ENCODE measurements at regions not wholly inside any gene's neighbourhood (a gene's known extent, or its start where the extent isn't known, plus 50 kb on each side); places are given as distances from the start of the nearest gene placed in this dataset.

GRCh38 chr5:145014109-145014508 is 821.0 kb downstream of the PRELID2 start (continued):
- TF ChIP-seq ZNF660 (CRISPR knock-in tag; IDR thresholded peaks at IDR 0.05; ENCODE audit: borderline replicate concordance, low read depth): no peak
- TF ChIP-seq HHEX (CRISPR knock-in tag; IDR thresholded peaks at IDR 0.05): no peak
- no peak for TF ChIP-seq CREB1 (IDR thresholded peaks at IDR 0.05)
- no peak for TF ChIP-seq CREB1 (CRISPR knock-in tag; IDR thresholded peaks at IDR 0.05)
- TF ChIP-seq ZNF232 (CRISPR knock-in tag; IDR thresholded peaks at IDR 0.05; ENCODE audit: borderline replicate concordance): no peak
- TF ChIP-seq STAT6 (CRISPR knock-in tag; IDR thresholded peaks at IDR 0.05; ENCODE audit: borderline replicate concordance): no peak
- no peak for TF ChIP-seq ZNF558 (CRISPR knock-in tag; IDR thresholded peaks at IDR 0.05; ENCODE audit: borderline replicate concordance)
- no peak for TF ChIP-seq KDM1A (CRISPR knock-in tag; IDR thresholded peaks at IDR 0.05)

GRCh38 chr5:145010834-145011233 is 824.3 kb downstream of the PRELID2 start:
- no TSS peak for BruUV-seq (replicated peaks)
- ChIA-PET POLR2A (no interaction called here), CTCF (ENCODE audit: low intra/inter-chr PET ratio, low total read pairs) (no interaction called here)
- H3K4me1 ChIP-seq (ENCODE audit: insufficient read depth, low read length): no peaks in the 10 kb centered on the region
- no peak overlapping the region for H3K9ac ChIP-seq (ENCODE audit: insufficient read depth, low read depth, low read length)
- no peaks in the 10 kb centered on the region for H3K36me3 ChIP-seq (replicated peaks in 1 of 2; ENCODE audit: control insufficient read depth in 1 of 2, insufficient read depth in 2 of 2, low read length in 2 of 2)
- no peaks in the 10 kb centered on the region for H4K20me1 ChIP-seq (ENCODE audit: insufficient read depth, low read length)
- no peak for TF ChIP-seq SMC3 (IDR thresholded peaks at IDR 0.05; ENCODE audit: low read length)
- no peak for TF ChIP-seq ZNF737 (CRISPR knock-in tag; IDR thresholded peaks at IDR 0.05; ENCODE audit: borderline replicate concordance)
- no peak for TF ChIP-seq MIER3 (CRISPR knock-in tag; IDR thresholded peaks at IDR 0.05; ENCODE audit: borderline replicate concordance)
- no peak for TF ChIP-seq CSRNP1 (CRISPR knock-in tag; IDR thresholded peaks at IDR 0.05)
- no peaks in the 10 kb centered on the region for H3K79me2 ChIP-seq (ENCODE audit: insufficient read depth, low read length)
- in situ Hi-C loops (cut with HindIII; ENCODE audit: extremely low pct_ligation_motif_present, low pct_unique_long_range_greater_than_20kb) (no loop called here), intact Hi-C loops (cut with micrococcal nuclease; ENCODE audit: unreplicated experiment) (no loop called here)
- H3K4me3 ChIP-seq (replicated peaks in 1 of 3; ENCODE audit: insufficient read depth in 1 of 3, low read depth in 2 of 3, low read length in 3 of 3): no peak overlapping the region
- H2AFZ ChIP-seq (ENCODE audit: low read length): no peak overlapping the region
- ATAC-seq (no peak), DNase-seq (ENCODE audit: low spot score) (no peak), FAIRE-seq (no peak)
- H3K27ac ChIP-seq (ENCODE audit: extremely low read length, insufficient read depth, low read length): no peak overlapping the region
- no peaks in the 10 kb centered on the region for H3K9me3 ChIP-seq (ENCODE audit: low read length)
- H3K4me2 ChIP-seq (ENCODE audit: low read depth, low read length): no peak overlapping the region
- H3K27me3 ChIP-seq (ENCODE audit: control insufficient read depth in 1 of 2, insufficient read depth in 2 of 2, low read length in 2 of 2): no peaks in the 10 kb centered on the region

Measured in HepG2 (cell line).